Mesendoderm (in vitro differentiated cells): ENCODE measurements at regions not wholly inside any gene's neighbourhood (a gene's known extent, or its start where the extent isn't known, plus 50 kb on each side); places are given as distances from the start of the nearest gene placed in this dataset.
A peak's percentile ranks its signal among the peaks of the same experiment; 100 is the strongest.

Experiments used
- DNase-seq: peaks from one replicate; pipeline ENCODE4 v3.0.0; 2013
- H2AK5ac ChIP-seq: 2 replicates; pipeline ENCODE4 v1.6.1; 2013; ENCODE audit warnings: low read length, inconsistent platforms
- H2BK120ac ChIP-seq: 2 replicates; pipeline ENCODE4 v1.6.1; 2013; ENCODE audit warnings: low read depth, mild to moderate bottlenecking, low read length, moderate library complexity, mixed read lengths
- H2BK15ac ChIP-seq: replicated peaks from 2 replicates; pipeline ENCODE4 v1.6.1; 2013; ENCODE audit warnings: low read depth, mild to moderate bottlenecking, moderate library complexity
- H2BK5ac ChIP-seq: 2 replicates; pipeline ENCODE4 v1.6.1; 2013; ENCODE audit warnings: low read length, inconsistent platforms
- H3K18ac ChIP-seq: 2 replicates; pipeline ENCODE4 v1.6.1; 2013; ENCODE audit warnings: mild to moderate bottlenecking, low read length, mixed read lengths
- H3K23ac ChIP-seq: one replicate; pipeline ENCODE4 v1.6.1; 2013; ENCODE audit warnings: low read length
- H3K27ac ChIP-seq: 2 replicates; pipeline ENCODE4 v1.5.1; 2013; ENCODE audit warnings: low read depth, mild to moderate bottlenecking, inconsistent platforms, low read length, moderate library complexity
- H3K27me3 ChIP-seq: 2 replicates; pipeline ENCODE4 v1.6.1; 2013; ENCODE audit warnings: low read length, control low read depth, mild to moderate bottlenecking, inconsistent platforms; ENCODE audit not compliant: insufficient read depth, poor library complexity
- H3K36me3 ChIP-seq: 2 replicates; pipeline ENCODE4 v1.6.1; 2013; ENCODE audit warnings: low read length, inconsistent platforms; ENCODE audit not compliant: control insufficient read depth, insufficient read depth
- H3K4ac ChIP-seq: one replicate; pipeline ENCODE4 v1.6.1; 2013; ENCODE audit warnings: low read depth, mild to moderate bottlenecking, low read length, moderate library complexity
- H3K4me1 ChIP-seq: 2 replicates; pipeline ENCODE4 v1.6.1; 2013; ENCODE audit warnings: low read depth, low read length, inconsistent platforms; ENCODE audit not compliant: control insufficient read depth
- H3K4me2 ChIP-seq: 2 replicates; pipeline ENCODE4 v1.6.1; 2013; ENCODE audit warnings: low read length
- H3K4me3 ChIP-seq: 2 replicates; pipeline ENCODE4 v1.5.1; 2013; ENCODE audit warnings: mild to moderate bottlenecking, low read length
- H3K56ac ChIP-seq: one replicate; pipeline ENCODE4 v1.6.1; 2013; ENCODE audit warnings: low read length
- H3K79me1 ChIP-seq: 2 replicates; pipeline ENCODE4 v1.6.1; 2013; ENCODE audit warnings: low read length, inconsistent platforms
- H3K79me2 ChIP-seq: 2 replicates; pipeline ENCODE4 v1.6.1; 2013; ENCODE audit warnings: mild to moderate bottlenecking, low read length; ENCODE audit not compliant: control insufficient read depth, insufficient read depth
- H3K9ac ChIP-seq: 2 replicates; pipeline ENCODE4 v1.6.1; 2013; ENCODE audit warnings: low read length, inconsistent platforms
- H4K5ac ChIP-seq: one replicate; pipeline ENCODE4 v1.6.1; 2013; ENCODE audit warnings: low read length
- H4K8ac ChIP-seq: one replicate; pipeline ENCODE4 v1.6.1; 2013; ENCODE audit warnings: low read depth, mild to moderate bottlenecking, control low read depth, low read length, moderate library complexity
- WGBS: extraction: QIAGEN DNeasy Blood & Tissue Kit; methylation state at CpG from one replicate; pipeline ENCODE4 v1.1.7; 2013; ENCODE audit warnings: low lambda C conversion rate, missing lambda C conversion rate; ENCODE audit not compliant: insufficient coverage; ENCODE audit errors: extremely low coverage; 5-methylcytosine and 5-hydroxymethylcytosine counted together

GRCh38 chr6:14953836-14954235 lies 292.0 kb upstream of the JARID2 start:
- H3K79me2 ChIP-seq = no peaks in the 10 kb centered on the region
- H3K27me3 ChIP-seq = no peaks in the 10 kb centered on the region
- H3K4me2 ChIP-seq = no peak overlapping the region
- no peak overlapping the region for H3K4ac ChIP-seq
- H3K36me3 ChIP-seq = no peaks in the 10 kb centered on the region
- H3K79me1 ChIP-seq = no peaks in the 10 kb centered on the region
- H3K4me3 ChIP-seq = no peak overlapping the region
- H3K18ac ChIP-seq = no peak overlapping the region
- WGBS = no CpG with 5 or more reads among the region's 6 CpGs
- H3K23ac ChIP-seq = no peak overlapping the region
- DNase-seq = no peak
- no peak overlapping the region for H2BK120ac ChIP-seq
- H4K8ac ChIP-seq = no peak overlapping the region
- no peak overlapping the region for H2BK15ac ChIP-seq
- no peaks in the 10 kb centered on the region for H3K4me1 ChIP-seq
- H2AK5ac ChIP-seq = no peak overlapping the region
- H4K5ac ChIP-seq = no peak overlapping the region
- no peak overlapping the region for H3K27ac ChIP-seq
- H3K9ac ChIP-seq = no peak overlapping the region
- H2BK5ac ChIP-seq = no peak overlapping the region
- no peak overlapping the region for H3K56ac ChIP-seq

- H3K18ac ChIP-seq = no peak overlapping the region
- H4K5ac ChIP-seq = no peak overlapping the region
- no peaks in the 10 kb centered on the region for H3K36me3 ChIP-seq
- H3K27ac ChIP-seq = no peak overlapping the region
- no peaks in the 10 kb centered on the region for H3K79me2 ChIP-seq
- H2AK5ac ChIP-seq = no peak overlapping the region
- H3K9ac ChIP-seq = no peak overlapping the region
- no peaks in the 10 kb centered on the region for H3K4me1 ChIP-seq
- H3K4me3 ChIP-seq = no peak overlapping the region
- H2BK120ac ChIP-seq = no peak overlapping the region
- H3K4ac ChIP-seq = no peak overlapping the region
- no peak for DNase-seq
- H2BK15ac ChIP-seq = no peak overlapping the region
- WGBS = no CpG with 5 or more reads among the region's 7 CpGs
- no peak overlapping the region for H2BK5ac ChIP-seq
- H3K27me3 ChIP-seq = no peaks in the 10 kb centered on the region
- no peaks in the 10 kb centered on the region for H3K79me1 ChIP-seq
- no peak overlapping the region for H3K4me2 ChIP-seq
- no peak overlapping the region for H3K56ac ChIP-seq
- no peak overlapping the region for H3K23ac ChIP-seq
- no peak overlapping the region for H4K8ac ChIP-seq
Measured at GRCh38 chr6:14957355-14958059, 288.4 kb upstream of the JARID2 start.

GRCh38 chr6:14959324-14959885 lies 286.5 kb upstream of the JARID2 start:
- no peak overlapping the region for H2BK15ac ChIP-seq
- H3K4me3 ChIP-seq = no peak overlapping the region
- H3K27me3 ChIP-seq = no peaks in the 10 kb centered on the region
- H2BK5ac ChIP-seq = no peak overlapping the region
- DNase-seq = no peak
- H3K4me2 ChIP-seq = no peak overlapping the region
- no peak overlapping the region for H4K5ac ChIP-seq
- H3K4me1 ChIP-seq = no peaks in the 10 kb centered on the region
- H3K79me1 ChIP-seq = no peaks in the 10 kb centered on the region
- no peak overlapping the region for H3K4ac ChIP-seq
- no peak overlapping the region for H3K9ac ChIP-seq
- no peak overlapping the region for H3K56ac ChIP-seq
- H3K36me3 ChIP-seq = no peaks in the 10 kb centered on the region
- H3K79me2 ChIP-seq = no peaks in the 10 kb centered on the region
- H3K23ac ChIP-seq = no peak overlapping the region
- no CpG with 5 or more reads among the region's 6 CpGs for WGBS
- H3K27ac ChIP-seq = no peak overlapping the region
- H2AK5ac ChIP-seq = no peak overlapping the region
- H4K8ac ChIP-seq = no peak overlapping the region
- H3K18ac ChIP-seq = no peak overlapping the region
- no peak overlapping the region for H2BK120ac ChIP-seq

- H3K4me1 ChIP-seq = peaks cover 3% of the 10 kb centered on the region
- H3K56ac ChIP-seq = no peak overlapping the region
- peak; percentile 65 for DNase-seq
- no peaks in the 10 kb centered on the region for H3K79me2 ChIP-seq
- H2AK5ac ChIP-seq = no peak overlapping the region
- no peak overlapping the region for H3K23ac ChIP-seq
- no CpG with 5 or more reads among the region's 11 CpGs for WGBS
- H3K9ac ChIP-seq = no peak overlapping the region
- H4K5ac ChIP-seq = no peak overlapping the region
- no peak overlapping the region for H2BK5ac ChIP-seq
- H3K27me3 ChIP-seq = no peaks in the 10 kb centered on the region
- H3K27ac ChIP-seq = no peak overlapping the region
- H3K36me3 ChIP-seq = no peaks in the 10 kb centered on the region
- no peak overlapping the region for H4K8ac ChIP-seq
- no peak overlapping the region for H3K4ac ChIP-seq
- no peaks in the 10 kb centered on the region for H3K79me1 ChIP-seq
- H3K4me2 ChIP-seq = no peak overlapping the region
- no peak overlapping the region for H2BK120ac ChIP-seq
- H3K18ac ChIP-seq = no peak overlapping the region
- no peak overlapping the region for H3K4me3 ChIP-seq
- H2BK15ac ChIP-seq = no peak overlapping the region
Measured at GRCh38 chr6:14964556-14965270, 281.2 kb upstream of the JARID2 start.

- no peak overlapping the region for H3K4me2 ChIP-seq
- no peak overlapping the region for H3K56ac ChIP-seq
- H3K79me2 ChIP-seq = no peaks in the 10 kb centered on the region
- no peak overlapping the region for H4K8ac ChIP-seq
- H3K4ac ChIP-seq = no peak overlapping the region
- no peak overlapping the region for H3K4me3 ChIP-seq
- H2BK120ac ChIP-seq = no peak overlapping the region
- no peak overlapping the region for H2AK5ac ChIP-seq
- H3K36me3 ChIP-seq = no peaks in the 10 kb centered on the region
- no peak overlapping the region for H3K18ac ChIP-seq
- H2BK5ac ChIP-seq = no peak overlapping the region
- H3K27me3 ChIP-seq = no peaks in the 10 kb centered on the region
- H3K9ac ChIP-seq = no peak overlapping the region
- no peak overlapping the region for H4K5ac ChIP-seq
- no peak overlapping the region for H2BK15ac ChIP-seq
- peak; percentile 28 for DNase-seq
- H3K27ac ChIP-seq = peak overlapping the region; percentile 47
- H3K4me1 ChIP-seq = peaks cover 3% of the 10 kb centered on the region
- H3K79me1 ChIP-seq = no peaks in the 10 kb centered on the region
- no CpG with 5 or more reads among the region's 10 CpGs for WGBS
- no peak overlapping the region for H3K23ac ChIP-seq
Measured at GRCh38 chr6:14965424-14966075, 280.3 kb upstream of the JARID2 start.
